ENCODE measurements at regions not wholly inside any gene's neighbourhood (a gene's known extent, or its start where the extent isn't known, plus 50 kb on each side); places are given as distances from the start of the nearest gene placed in this dataset.
"Not testable (repeated sequence)": the region's sequence is repeated elsewhere in the genome, so short reads cannot be mapped to it uniquely, and the experiment has no call there.

DNA sequence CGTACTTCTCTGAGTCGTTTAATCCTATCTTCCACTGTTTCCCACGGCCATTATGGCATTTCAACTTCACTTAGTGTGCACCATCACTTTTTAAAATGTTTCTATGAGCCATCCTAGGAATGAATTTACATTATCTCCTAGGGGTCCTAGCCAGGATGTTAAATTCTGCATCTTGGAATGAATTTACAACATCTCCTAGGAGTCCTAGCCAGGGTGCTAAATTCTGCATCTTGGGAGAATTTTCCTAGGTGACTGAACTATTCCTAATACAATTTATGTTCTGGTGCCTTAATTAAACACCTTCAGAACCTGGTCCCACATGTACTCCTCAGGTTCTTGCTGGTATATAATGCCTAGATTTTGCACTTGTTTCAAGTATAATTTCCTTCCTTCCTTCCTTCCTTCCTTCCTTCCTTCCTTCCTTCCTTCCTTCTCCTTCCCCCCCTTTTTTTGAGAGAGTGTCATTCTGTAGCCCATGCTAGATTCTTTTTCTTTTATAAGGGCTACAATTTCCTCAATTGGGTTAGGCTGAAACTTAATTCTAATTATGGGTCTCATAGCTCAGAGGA lies 72.1 kb downstream of the TBR1 start:
- CTCF ChIA-PET = no interaction called here
- DNase-seq (no peak), ATAC-seq (ENCODE audit: low read depth) (no peak)
- H3K9ac ChIP-seq (ENCODE audit: low read length) = no peak overlapping the region
- H3K27me3 Mint-ChIP-seq = no peaks in the 10 kb centered on the region
- H3K27ac ChIP-seq (ENCODE audit: low read length in 2 of 2) = no peak overlapping the region
- no peak overlapping the region for H3K4me3 Mint-ChIP-seq
- H3K27ac Mint-ChIP-seq = no peak overlapping the region
- POLR2A ChIA-PET = no interaction called here
- no peak overlapping the region for H3K4me3 ChIP-seq (ENCODE audit: control extremely low read depth in 1 of 5, extremely low read depth in 1 of 5, insufficient read depth in 1 of 5, low read depth in 2 of 5, low read length in 4 of 5)
- no peaks in the 10 kb centered on the region for H3K4me1 Mint-ChIP-seq
- no peak overlapping the region for H2AFZ ChIP-seq (ENCODE audit: insufficient read depth, low read depth, low read length, poor library complexity, severe bottlenecking)
- 79% methylated on average over 3 of the region's 3 CpGs for WGBS (ENCODE audit: insufficient coverage)
- intact Hi-C loops (cut with micrococcal nuclease) = no loop called here
- H3K27me3 ChIP-seq (replicated peaks in 1 of 4; ENCODE audit: control extremely low read depth in 1 of 4, control insufficient read depth in 3 of 4, insufficient read depth in 4 of 4, low read length in 3 of 4) = no peaks in the 10 kb centered on the region
- H3K9me3 Mint-ChIP-seq (ENCODE audit: insufficient read depth) = peaks cover 2% of the 10 kb centered on the region
- H3K9me3 ChIP-seq (ENCODE audit: control extremely low read depth in 1 of 3, control insufficient read depth in 2 of 3, insufficient read depth in 1 of 3, low read length in 2 of 3) = no peaks in the 10 kb centered on the region
- H3K4me2 ChIP-seq (replicated peaks; ENCODE audit: low read depth, low read length, poor library complexity, severe bottlenecking) = no peak overlapping the region
- H3K79me2 ChIP-seq (ENCODE audit: control insufficient read depth, insufficient read depth, low read length) = no peaks in the 10 kb centered on the region
- TF ChIP-seq CTCF (IDR thresholded peaks at IDR 0.05) (no peak), EZH2 (IDR thresholded peaks at IDR 0.05; ENCODE audit: borderline replicate concordance, insufficient read depth, low read depth, low read length, poor library complexity, severe bottlenecking) (no peak)
- H3K4me1 ChIP-seq (ENCODE audit: control insufficient read depth in 2 of 2, insufficient read depth in 2 of 2, low read length in 2 of 2) = no peaks in the 10 kb centered on the region
- H3K36me3 ChIP-seq (replicated peaks in 1 of 2; ENCODE audit: control extremely low read depth in 1 of 2, control insufficient read depth in 1 of 2, extremely low read depth in 1 of 2, insufficient read depth in 2 of 2, low read length in 1 of 2) = no peaks in the 10 kb centered on the region
- H4K20me1 ChIP-seq (ENCODE audit: control insufficient read depth, insufficient read depth, low read length, poor library complexity, severe bottlenecking) = no peaks in the 10 kb centered on the region

DNA sequence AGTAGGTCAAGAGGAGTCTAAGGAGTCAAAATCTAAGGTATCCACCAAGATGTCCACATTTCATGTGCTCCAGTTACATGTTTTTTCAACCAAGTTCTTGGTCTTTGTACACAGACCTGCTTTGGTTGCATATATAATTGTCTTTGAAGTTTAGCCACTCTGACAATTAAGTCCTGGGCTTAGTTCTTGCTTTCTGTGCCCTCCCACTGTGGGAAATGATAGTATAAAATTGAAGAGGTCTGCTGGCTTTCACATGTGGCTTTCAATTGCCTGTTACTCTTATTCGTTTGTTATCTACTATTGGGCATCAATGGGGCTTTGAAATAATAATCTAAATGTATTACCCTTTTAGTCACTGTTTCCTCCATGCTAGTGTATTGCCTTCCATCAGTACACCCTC lies 72.8 kb downstream of the TBR1 start:
- ChIA-PET CTCF (no interaction called here), POLR2A (no interaction called here)
- no peaks in the 10 kb centered on the region for H4K20me1 ChIP-seq (ENCODE audit: control insufficient read depth, insufficient read depth, low read length, poor library complexity, severe bottlenecking)
- Mint-ChIP-seq H3K4me3 (no peak overlapping the region), H3K4me1 (no peaks in the 10 kb centered on the region), H3K9me3 (ENCODE audit: insufficient read depth) (peaks cover 2% of the 10 kb centered on the region), H3K27me3 (no peaks in the 10 kb centered on the region), H3K27ac (no peak overlapping the region)
- H3K4me1 ChIP-seq (ENCODE audit: control insufficient read depth in 2 of 2, insufficient read depth in 2 of 2, low read length in 2 of 2) = no peaks in the 10 kb centered on the region
- H3K36me3 ChIP-seq (replicated peaks in 1 of 2; ENCODE audit: control extremely low read depth in 1 of 2, control insufficient read depth in 1 of 2, extremely low read depth in 1 of 2, insufficient read depth in 2 of 2, low read length in 1 of 2) = no peaks in the 10 kb centered on the region
- H3K4me3 ChIP-seq (ENCODE audit: control extremely low read depth in 1 of 5, extremely low read depth in 1 of 5, insufficient read depth in 1 of 5, low read depth in 2 of 5, low read length in 4 of 5) = no peak overlapping the region
- intact Hi-C loops (cut with micrococcal nuclease) = no loop called here
- no peak overlapping the region for H3K9ac ChIP-seq (ENCODE audit: low read length)
- H3K9me3 ChIP-seq (ENCODE audit: control extremely low read depth in 1 of 3, control insufficient read depth in 2 of 3, insufficient read depth in 1 of 3, low read length in 2 of 3) = no peaks in the 10 kb centered on the region
- H3K79me2 ChIP-seq (ENCODE audit: control insufficient read depth, insufficient read depth, low read length) = no peaks in the 10 kb centered on the region
- ATAC-seq (ENCODE audit: low read depth) (no peak), DNase-seq (no peak)
- H3K27ac ChIP-seq (ENCODE audit: low read length in 2 of 2) = no peak overlapping the region
- TF ChIP-seq EZH2 (IDR thresholded peaks at IDR 0.05; ENCODE audit: borderline replicate concordance, insufficient read depth, low read depth, low read length, poor library complexity, severe bottlenecking) (no peak), CTCF (IDR thresholded peaks at IDR 0.05) (no peak)
- no CpG with 5 or more reads among the region's 1 CpG for WGBS (ENCODE audit: insufficient coverage)
- no peaks in the 10 kb centered on the region for H3K27me3 ChIP-seq (replicated peaks in 1 of 4; ENCODE audit: control extremely low read depth in 1 of 4, control insufficient read depth in 3 of 4, insufficient read depth in 4 of 4, low read length in 3 of 4)
- H3K4me2 ChIP-seq (replicated peaks; ENCODE audit: low read depth, low read length, poor library complexity, severe bottlenecking) = no peak overlapping the region
- no peak overlapping the region for H2AFZ ChIP-seq (ENCODE audit: insufficient read depth, low read depth, low read length, poor library complexity, severe bottlenecking)

- peak overlapping the region; percentile 38 for H2AFZ ChIP-seq (ENCODE audit: insufficient read depth, low read depth, low read length, poor library complexity, severe bottlenecking)
- POLR2A ChIA-PET; H3K27ac Mint-ChIP-seq; H3K27me3 Mint-ChIP-seq; H3K4me1 Mint-ChIP-seq; H4K20me1 ChIP-seq (ENCODE audit: control insufficient read depth, insufficient read depth, low read length, poor library complexity, severe bottlenecking); H3K9me3 ChIP-seq (ENCODE audit: control extremely low read depth in 1 of 3, control insufficient read depth in 2 of 3, insufficient read depth in 1 of 3, low read length in 2 of 3); CTCF ChIA-PET; H3K27ac ChIP-seq (ENCODE audit: low read length in 2 of 2); H3K9me3 Mint-ChIP-seq (ENCODE audit: insufficient read depth); H3K36me3 ChIP-seq (replicated peaks in 1 of 2; ENCODE audit: control extremely low read depth in 1 of 2, control insufficient read depth in 1 of 2, extremely low read depth in 1 of 2, insufficient read depth in 2 of 2, low read length in 1 of 2); H3K4me1 ChIP-seq (ENCODE audit: control insufficient read depth in 2 of 2, insufficient read depth in 2 of 2, low read length in 2 of 2); ATAC-seq (ENCODE audit: low read depth); H3K27me3 ChIP-seq (replicated peaks in 1 of 4; ENCODE audit: control extremely low read depth in 1 of 4, control insufficient read depth in 3 of 4, insufficient read depth in 4 of 4, low read length in 3 of 4); intact Hi-C loops (cut with micrococcal nuclease); H3K79me2 ChIP-seq (ENCODE audit: control insufficient read depth, insufficient read depth, low read length); DNase-seq: not testable (repeated sequence)
- peak overlapping the region; percentile 35 for H3K9ac ChIP-seq (ENCODE audit: low read length)
- peak overlapping the region; percentile 33 for H3K4me2 ChIP-seq (replicated peaks; ENCODE audit: low read depth, low read length, poor library complexity, severe bottlenecking)
- H3K4me3 Mint-ChIP-seq = peak overlapping the region; percentile 71
- H3K4me3 ChIP-seq (ENCODE audit: control extremely low read depth in 1 of 5, extremely low read depth in 1 of 5, insufficient read depth in 1 of 5, low read depth in 2 of 5, low read length in 4 of 5) = peak overlapping the region in 3 of 5 experiments; percentile 12 to 32 (median 23)
- 19% methylated on average over 7 of the region's 15 CpGs for WGBS (ENCODE audit: insufficient coverage)
Observed at GRCh38 chr2:161500892-161501610, 85.0 kb downstream of the TBR1 start.
